H1 (cell line): ENCODE measurements at regions not wholly inside any gene's neighbourhood (a gene's known extent, or its start where the extent isn't known, plus 50 kb on each side); places are given as distances from the start of the nearest gene placed in this dataset.

Experiments
- CTCF ChIA-PET: fragments of 300-600 bp; sonication (Branson Sonifier 250); formaldehyde crosslinking; loops from one replicate; lab custom pipeline; 2021; ENCODE audit not compliant: partially characterized antibody; lab: Charles Lee
- POLR2A ChIA-PET: fragments of 300-600 bp; sonication (Branson Sonifier 250); formaldehyde crosslinking; loops from one replicate; lab custom pipeline; 2021; ENCODE audit warnings: inconsistent platforms; ENCODE audit not compliant: partially characterized antibody; lab: Charles Lee
- DNase-seq, 2 experiments: peaks; one replicate each; pipeline versions ENCODE4 v3.0.0 to v3.0.0-alpha.2; 2010 to 2022; ENCODE audit warnings: low spot score in 2 of 2, low read depth in 1 of 2, mixed read lengths in 1 of 2
- FAIRE-seq: peaks from 2 replicates; lab custom pipeline; 2011; peaks lifted over from hg19 to GRCh38; lab: Jason Lieb, UNC
- H2AFZ ChIP-seq: 2 replicates; pipeline ENCODE4 v1.8.1; 2012; ENCODE audit warnings: low read length, inconsistent platforms
- H2AK5ac ChIP-seq: 2 replicates; pipeline ENCODE4 v1.6.1; 2013; ENCODE audit warnings: low read depth, low read length
- H2BK120ac ChIP-seq: replicated peaks from 2 replicates; pipeline ENCODE3; 2013; ENCODE audit warnings: low read depth, low read length, inconsistent platforms
- H2BK12ac ChIP-seq: 2 replicates; pipeline ENCODE4 v1.6.1; 2013; ENCODE audit warnings: low read depth, low read length
- H2BK15ac ChIP-seq: 2 replicates; pipeline ENCODE4 v1.6.1; 2013; ENCODE audit warnings: low read length
- H2BK20ac ChIP-seq: 2 replicates; pipeline ENCODE4 v1.6.1; 2013; ENCODE audit warnings: low read length
- H2BK5ac ChIP-seq: 2 replicates; pipeline ENCODE4 v1.6.1; 2013; ENCODE audit warnings: low read depth, low read length
- H3K14ac ChIP-seq: 2 replicates; pipeline ENCODE4 v1.6.1; 2013; ENCODE audit warnings: inconsistent platforms; ENCODE audit not compliant: insufficient read length
- H3K18ac ChIP-seq: 2 replicates; pipeline ENCODE4 v1.6.1; 2013; ENCODE audit warnings: low read length; ENCODE audit errors: extremely low read depth
- H3K23ac ChIP-seq: 2 replicates; pipeline ENCODE4 v1.6.1; 2013; ENCODE audit warnings: inconsistent platforms; ENCODE audit not compliant: insufficient read length
- H3K23me2 ChIP-seq: 2 replicates; pipeline ENCODE4 v1.6.1; 2013; ENCODE audit warnings: low read depth, low read length
- H3K27ac ChIP-seq: 2 replicates; pipeline ENCODE4 v1.6.1; 2011; ENCODE audit warnings: low read depth, low read length, inconsistent platforms
- H3K27me3 ChIP-seq, 4 experiments: replicated peaks in 1 of 4; 1 replicate in 1 of 4; 2 replicates in 3 of 4; pipeline versions ENCODE4 v1.6.1 to v1.8.1; 2011 to 2013; ENCODE audit warnings: low read length in 3 of 4, mild to moderate bottlenecking in 3 of 4, inconsistent platforms in 2 of 4, mixed read lengths in 2 of 4, moderate library complexity in 1 of 4; ENCODE audit not compliant: control insufficient read depth in 3 of 4, insufficient read depth in 3 of 4; ENCODE audit errors: extremely low read depth in 1 of 4
- H3K36me3 ChIP-seq, 4 experiments: 2 replicates each; pipeline versions ENCODE4 v1.6.1 to v1.8.1; 2011 to 2013; ENCODE audit warnings: mild to moderate bottlenecking in 4 of 4, low read length in 3 of 4, moderate library complexity in 2 of 4, control low read depth in 1 of 4, inconsistent platforms in 1 of 4; ENCODE audit not compliant: insufficient read depth in 4 of 4, control insufficient read depth in 2 of 4
- H3K4ac ChIP-seq: replicated peaks from 2 replicates; pipeline ENCODE3; 2013; ENCODE audit warnings: low read length, low read depth, mixed read lengths, inconsistent platforms; ENCODE audit not compliant: insufficient read length
- H3K4me1 ChIP-seq, 4 experiments: replicated peaks in 1 of 4; 1 replicate in 1 of 4; 2 replicates in 3 of 4; pipeline versions ENCODE4 v1.6.1 to v1.8.1; 2011 to 2013; ENCODE audit warnings: low read length in 3 of 4, inconsistent platforms in 2 of 4, mixed read lengths in 1 of 4; ENCODE audit not compliant: insufficient read depth in 4 of 4, control insufficient read depth in 3 of 4
- H3K4me2 ChIP-seq, 2 experiments: 2 replicates each; pipeline versions ENCODE4 v1.6.1 to v1.8.1; 2011 to 2013; ENCODE audit warnings: low read depth in 2 of 2, low read length in 2 of 2, control low read depth in 1 of 2, inconsistent platforms in 1 of 2, mild to moderate bottlenecking in 1 of 2; ENCODE audit not compliant: insufficient read depth in 1 of 2
- H3K4me3 ChIP-seq, 4 experiments: fragments of 200-600, 300-600 bp in 1 of 4; sonication (generic), shearing (Covaris generic), sonication (Bioruptor Twin) in 1 of 4; 2 replicates each; pipeline versions ENCODE4 v1.5.1 to v1.8.1; 2011 to 2016; ENCODE audit warnings: low read length in 4 of 4, low read depth in 3 of 4, control low read depth in 2 of 4, inconsistent platforms in 2 of 4, mild to moderate bottlenecking in 2 of 4, mixed read lengths in 1 of 4, moderate library complexity in 1 of 4; ENCODE audit not compliant: insufficient read depth in 2 of 4; ENCODE audit errors: extremely low read depth in 1 of 4
- H3K56ac ChIP-seq: replicated peaks from 2 replicates; pipeline ENCODE3; 2013; ENCODE audit warnings: low read depth, mild to moderate bottlenecking, mixed read lengths, low read length, inconsistent platforms; ENCODE audit not compliant: insufficient read length
- H3K79me1 ChIP-seq: 2 replicates; pipeline ENCODE4 v1.6.1; 2013; ENCODE audit warnings: low read depth, low read length, control low read depth
- H3K79me2 ChIP-seq, 2 experiments: 2 replicates each; pipeline versions ENCODE4 v1.6.1 to v1.8.1; 2012 to 2013; ENCODE audit warnings: low read length in 2 of 2, mild to moderate bottlenecking in 2 of 2, inconsistent platforms in 1 of 2; ENCODE audit not compliant: insufficient read depth in 2 of 2, control insufficient read depth in 1 of 2
- H3K9ac ChIP-seq, 4 experiments: replicated peaks in 1 of 4; 1 replicate in 1 of 4; 2 replicates in 3 of 4; pipeline versions ENCODE4 v1.6.1 to v1.8.1; 2011 to 2013; ENCODE audit warnings: low read depth in 3 of 4, low read length in 3 of 4, control low read depth in 2 of 4, mild to moderate bottlenecking in 2 of 4, moderate library complexity in 2 of 4, inconsistent platforms in 1 of 4; ENCODE audit errors: extremely low read depth in 1 of 4
- H3K9me3 ChIP-seq, 2 experiments: 2 replicates each; pipeline versions ENCODE4 v1.6.1 to v1.8.1; 2012 to 2013; ENCODE audit warnings: mild to moderate bottlenecking in 2 of 2, moderate library complexity in 2 of 2, control low read depth in 1 of 2, inconsistent platforms in 1 of 2, low read depth in 1 of 2, low read length in 1 of 2, mixed read lengths in 1 of 2; ENCODE audit not compliant: insufficient read depth in 2 of 2
- H4K20me1 ChIP-seq, 2 experiments: replicated peaks in 1 of 2; 2 replicates each; pipeline versions ENCODE3 to v1.8.1; 2011 to 2013; ENCODE audit warnings: inconsistent platforms in 2 of 2, low read length in 2 of 2, mild to moderate bottlenecking in 1 of 2; ENCODE audit not compliant: insufficient read depth in 2 of 2, control insufficient read depth in 1 of 2
- H4K5ac ChIP-seq: 2 replicates; pipeline ENCODE4 v1.6.1; 2013; ENCODE audit warnings: low read length, low read depth, mixed read lengths, inconsistent platforms; ENCODE audit not compliant: insufficient read length
- H4K8ac ChIP-seq: 2 replicates; pipeline ENCODE4 v1.8.0; 2013; ENCODE audit warnings: mild to moderate bottlenecking, moderate library complexity, low read length, inconsistent platforms; ENCODE audit not compliant: insufficient read depth; ENCODE audit errors: extremely low read depth
- H4K91ac ChIP-seq: replicated peaks from 2 replicates; pipeline ENCODE3; 2013; ENCODE audit warnings: low read length, mixed read lengths, inconsistent platforms; ENCODE audit not compliant: insufficient read length
- BACH1 ChIP-seq: IDR thresholded peaks from 2 replicates; pipeline ENCODE4 v1.6.1; 2012; ENCODE audit warnings: low read length, improper control_type of control experiment
- BCL11A ChIP-seq, 2 experiments: IDR thresholded peaks; one replicate each; pipeline ENCODE4 v1.6.1; 2011; ENCODE audit warnings: low read depth in 2 of 2, low read length in 2 of 2, mild to moderate bottlenecking in 2 of 2
- BRCA1 ChIP-seq: IDR thresholded peaks from 2 replicates; pipeline ENCODE4 v1.6.1; 2012; ENCODE audit warnings: low read depth, low read length, improper control_type of control experiment
- CEBPB ChIP-seq: IDR thresholded peaks from 2 replicates; pipeline ENCODE4 v1.6.1; 2012; ENCODE audit warnings: low read depth, low read length
- CTCF ChIP-seq, 3 experiments: IDR thresholded peaks; 1 replicate in 2 of 3; 2 replicates in 1 of 3; pipeline versions ENCODE4 v1.5.1 to v1.6.1; 2011; ENCODE audit warnings: low read length in 3 of 3, mild to moderate bottlenecking in 3 of 3, inconsistent platforms in 2 of 3, low read depth in 1 of 3, moderate library complexity in 1 of 3; ENCODE audit not compliant: insufficient read depth in 1 of 3; ENCODE audit errors: control extremely low read depth in 1 of 3
- E2F6 ChIP-seq: IDR thresholded peaks from 2 replicates; pipeline ENCODE4 v1.6.1; 2012; ENCODE audit warnings: inconsistent platforms
- GTF2F1 ChIP-seq: IDR thresholded peaks from 2 replicates; pipeline ENCODE4 v1.6.1; 2012; ENCODE audit warnings: low read depth, low read length, improper control_type of control experiment, borderline replicate concordance
- JUND ChIP-seq: IDR thresholded peaks from 2 replicates; pipeline ENCODE4 v1.6.1; 2011; ENCODE audit warnings: mild to moderate bottlenecking, improper control_type of control experiment, low read length
- KDM1A ChIP-seq: fragments of 200-600, 300-600 bp; sonication (generic); IDR thresholded peaks from 2 replicates; pipeline ENCODE4 v1.7.1; 2016; ENCODE audit warnings: mild to moderate bottlenecking, low read length, borderline replicate concordance
- PHF8 ChIP-seq: fragments of 200-600 bp; sonication (generic); conservative IDR thresholded peaks from 2 replicates; pipeline ENCODE4 v1.7.1; 2012; ENCODE audit warnings: low read depth, mild to moderate bottlenecking, inconsistent platforms, low read length, moderate library complexity
- RNF2 ChIP-seq: fragments of 200-900, 300-1000 bp; sonication (generic); IDR thresholded peaks from 2 replicates; pipeline ENCODE4 v1.7.1; 2016; ENCODE audit warnings: borderline replicate concordance, low read depth, mild to moderate bottlenecking, antibody characterized with exemption, low read length; ENCODE audit not compliant: poor library complexity, severe bottlenecking; ENCODE audit errors: missing control alignments
- SIX5 ChIP-seq: IDR thresholded peaks from 2 replicates; pipeline ENCODE4 v1.6.1; 2011; ENCODE audit warnings: mild to moderate bottlenecking, low read depth, low read length
- WGBS, 2 experiments: shearing (Covaris generic) in 1 of 2; methylation state at CpG; one replicate each; pipeline versions ENCODE4 v1.1.6 to v1.1.7; 2013 to 2015; ENCODE audit warnings: low lambda C conversion rate in 2 of 2, mixed read lengths in 2 of 2, inconsistent platforms in 1 of 2, low coverage in 1 of 2, missing lambda C conversion rate in 1 of 2; ENCODE audit not compliant: insufficient replicate concordance in 2 of 2, insufficient coverage in 1 of 2, insufficient read length in 1 of 2; ENCODE audit errors: extremely low coverage in 1 of 2, missing lambda C conversion rate in 1 of 2; 5-methylcytosine and 5-hydroxymethylcytosine counted together

GRCh38 chr20:30168800-30169138 is 1088.7 kb upstream of the DEFB115 start:
- H4K20me1 ChIP-seq: no peaks in the 10 kb centered on the region
- no peak overlapping the region for H3K18ac ChIP-seq
- no peaks in the 10 kb centered on the region for H3K79me1 ChIP-seq
- DNase-seq (no peak), FAIRE-seq (no peak)
- H3K23me2 ChIP-seq: no peaks in the 10 kb centered on the region
- ChIA-PET POLR2A (no interaction called here), CTCF (no interaction called here)
- no peak overlapping the region for H4K91ac ChIP-seq
- TF ChIP-seq RNF2 (no peak), SIX5 (no peak), CEBPB (no peak), KDM1A (no peak), BRCA1 (no peak), CTCF (IDR thresholded peaks at IDR 0.05; ENCODE audit: control extremely low read depth in 1 of 3, insufficient read depth in 1 of 3, low read depth in 1 of 3, low read length in 3 of 3) (no peak), PHF8 (no peak), JUND (no peak), E2F6 (no peak), BCL11A (IDR thresholded peaks at IDR 0.05; ENCODE audit: low read depth in 2 of 2, low read length in 2 of 2) (no peak), GTF2F1 (no peak), BACH1 (no peak)
- no peak overlapping the region for H3K23ac ChIP-seq
- H3K9me3 ChIP-seq: peaks cover 19 to 40% of the 10 kb centered on the region in 2 experiments; a peak in 3 of 4 replicates
- no peak overlapping the region for H2BK20ac ChIP-seq
- no peak overlapping the region for H2AFZ ChIP-seq
- H3K14ac ChIP-seq: no peak overlapping the region
- H3K4me3 ChIP-seq: no peak overlapping the region
- H3K4me2 ChIP-seq: no peak overlapping the region
- no peak overlapping the region for H3K4ac ChIP-seq
- no peaks in the 10 kb centered on the region for H3K27me3 ChIP-seq
- no peak overlapping the region for H2AK5ac ChIP-seq
- no peaks in the 10 kb centered on the region for H3K79me2 ChIP-seq
- no peak overlapping the region for H3K27ac ChIP-seq
- H2BK15ac ChIP-seq: no peak overlapping the region
- H3K4me1 ChIP-seq: no peaks in the 10 kb centered on the region
- no peak overlapping the region for H4K8ac ChIP-seq
- H2BK5ac ChIP-seq: no peak overlapping the region
- H2BK120ac ChIP-seq: no peak overlapping the region
- no peak overlapping the region for H3K9ac ChIP-seq
- H3K36me3 ChIP-seq: no peaks in the 10 kb centered on the region
- H3K56ac ChIP-seq: no peak overlapping the region
- H2BK12ac ChIP-seq: no peak overlapping the region
- 85% methylated on average over 11 of the region's 11 CpGs; no CpG with 5 or more reads in 1 of the 2 experiments for WGBS, 2 experiments
- no peak overlapping the region for H4K5ac ChIP-seq
